Nephron (organoid): ENCODE measurements at regions not wholly inside any gene's neighbourhood (a gene's known extent, or its start where the extent isn't known, plus 50 kb on each side); places are given as distances from the start of the nearest gene placed in this dataset.

ENCODE experiments used
- H3K27ac Mint-ChIP-seq, 3 experiments: 2 replicates each; pipeline ENCODE4 v1.8.0; 2020; ENCODE audit warnings: mixed read lengths in 3 of 3, mild to moderate bottlenecking in 2 of 3, moderate library complexity in 1 of 3
- H3K27me3 Mint-ChIP-seq: 2 replicates; pipeline ENCODE4 v1.8.0; 2021; ENCODE audit warnings: low read depth, mild to moderate bottlenecking, moderate library complexity, mixed read lengths
- H3K36me3 Mint-ChIP-seq: 2 replicates; pipeline ENCODE4 v1.8.0; 2020; ENCODE audit warnings: low read depth, mixed read lengths
- H3K4me1 Mint-ChIP-seq: 2 replicates; pipeline ENCODE4 v1.8.0; 2020; ENCODE audit warnings: mixed read lengths
- H3K4me3 Mint-ChIP-seq, 3 experiments: 2 replicates each; pipeline ENCODE4 v1.8.0; 2020; ENCODE audit warnings: mild to moderate bottlenecking in 3 of 3, mixed read lengths in 3 of 3, moderate library complexity in 2 of 3
- H3K9me3 Mint-ChIP-seq: 2 replicates; pipeline ENCODE4 v1.8.0; 2020; ENCODE audit warnings: mixed read lengths
- CTCF ChIP-seq, 3 experiments: fragments of 200-600 bp; sonication (generic); IDR thresholded peaks; one replicate each; pipeline ENCODE4 v1.5.0; 2021; ENCODE audit warnings: antibody characterized with exemption in 3 of 3; ENCODE audit not compliant: unreplicated experiment in 3 of 3

- peak overlapping the region in 1 of 3 experiments; percentile 18 for H3K27ac Mint-ChIP-seq
- no peaks in the 10 kb centered on the region for H3K9me3 Mint-ChIP-seq
- no peaks in the 10 kb centered on the region for H3K27me3 Mint-ChIP-seq
- H3K4me3 Mint-ChIP-seq, result peak overlapping the region in 1 of 3 experiments; percentile 63
- TF ChIP-seq CTCF (IDR thresholded peaks at IDR 0.05; ENCODE audit: unreplicated experiment in 3 of 3), result no peak
- no peaks in the 10 kb centered on the region for H3K36me3 Mint-ChIP-seq
- peaks cover 60% of the 10 kb centered on the region for H3K4me1 Mint-ChIP-seq
Observed at GRCh38 chr4:71237641-71238040, 101.2 kb upstream of the SLC4A4 start.

GRCh38 chr4:71239365-71239764 lies 99.5 kb upstream of the SLC4A4 start:
- no peak for TF ChIP-seq CTCF (IDR thresholded peaks at IDR 0.05; ENCODE audit: unreplicated experiment in 3 of 3)
- no peak overlapping the region for H3K4me3 Mint-ChIP-seq
- H3K9me3 Mint-ChIP-seq, result no peaks in the 10 kb centered on the region
- H3K27me3 Mint-ChIP-seq, result no peaks in the 10 kb centered on the region
- no peak overlapping the region for H3K27ac Mint-ChIP-seq
- H3K4me1 Mint-ChIP-seq, result peaks cover 54% of the 10 kb centered on the region
- H3K36me3 Mint-ChIP-seq, result no peaks in the 10 kb centered on the region

GRCh38 chr4:71240094-71240493 lies 98.7 kb upstream of the SLC4A4 start:
- Mint-ChIP-seq H3K27ac (no peak overlapping the region), H3K36me3 (no peaks in the 10 kb centered on the region), H3K4me1 (peaks cover 48% of the 10 kb centered on the region), H3K27me3 (no peaks in the 10 kb centered on the region), H3K9me3 (no peaks in the 10 kb centered on the region), H3K4me3 (no peak overlapping the region)
- no peak for TF ChIP-seq CTCF (IDR thresholded peaks at IDR 0.05; ENCODE audit: unreplicated experiment in 3 of 3)

DNA sequence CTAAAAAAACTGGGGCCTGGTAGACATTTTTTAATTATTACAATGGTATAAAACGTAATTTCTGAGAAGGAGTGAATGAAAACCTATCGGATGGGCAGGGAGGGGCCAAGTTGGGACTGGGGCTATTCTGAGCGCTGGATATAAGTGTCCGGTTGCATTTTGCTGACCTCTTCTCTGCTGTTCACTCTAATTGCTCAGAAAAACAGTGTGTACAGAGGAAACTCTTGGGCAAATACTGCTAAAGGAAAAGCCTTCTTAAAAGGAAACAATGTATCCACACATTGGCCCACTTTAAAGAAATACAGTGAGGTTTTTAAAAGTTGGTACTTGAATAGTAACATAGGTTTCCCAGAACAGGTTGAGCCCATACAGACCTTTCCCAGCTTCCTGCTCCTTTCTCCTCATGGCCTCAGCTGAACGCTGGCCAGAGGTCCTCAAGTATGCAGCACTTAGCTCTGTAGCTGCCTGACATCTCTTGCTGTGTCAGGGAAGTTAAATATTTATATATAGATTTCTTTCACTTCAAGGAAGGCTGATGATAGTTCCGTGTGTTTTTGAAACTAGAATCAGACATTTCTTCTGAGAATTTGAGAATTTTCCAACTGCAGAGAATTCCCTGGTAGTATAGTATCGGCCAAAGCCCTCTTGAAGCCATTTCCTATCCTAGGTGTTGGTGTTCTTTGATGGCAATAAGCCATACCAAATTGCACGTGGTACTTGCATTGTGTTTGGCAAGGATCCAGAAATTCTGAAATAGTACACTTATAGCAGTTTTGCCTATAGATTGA lies 97.1 kb upstream of the SLC4A4 start:
- Mint-ChIP-seq H3K4me1 (peaks cover 42% of the 10 kb centered on the region), H3K36me3 (no peaks in the 10 kb centered on the region), H3K27me3 (no peaks in the 10 kb centered on the region), H3K9me3 (no peaks in the 10 kb centered on the region), H3K27ac (peak overlapping the region in 1 of 3 experiments; percentile 25), H3K4me3 (no peak overlapping the region)
- TF ChIP-seq CTCF (IDR thresholded peaks at IDR 0.05; ENCODE audit: unreplicated experiment in 3 of 3), result no peak

- Mint-ChIP-seq H3K9me3 (no peaks in the 10 kb centered on the region), H3K27ac (no peak overlapping the region), H3K36me3 (no peaks in the 10 kb centered on the region), H3K4me3 (no peak overlapping the region), H3K4me1 (peaks cover 35% of the 10 kb centered on the region), H3K27me3 (no peaks in the 10 kb centered on the region)
- TF ChIP-seq CTCF (IDR thresholded peaks at IDR 0.05; ENCODE audit: unreplicated experiment in 3 of 3), result no peak
Observed at GRCh38 chr4:71243091-71243833, 95.6 kb upstream of the SLC4A4 start.
